Hepatocyte (in vitro differentiated cells): ENCODE measurements at regions not wholly inside any gene's neighbourhood (a gene's known extent, or its start where the extent isn't known, plus 50 kb on each side); places are given as distances from the start of the nearest gene placed in this dataset.

Experiments used
- DNase-seq: peaks from one replicate; pipeline ENCODE4 v3.0.0-alpha.2; 2016; ENCODE audit warnings: low spot score
- H2AFZ ChIP-seq: fragments of 200-600 bp; sonication (generic); 2 replicates; pipeline ENCODE4 v1.6.0; 2016; ENCODE audit warnings: antibody characterized with exemption, mild to moderate bottlenecking
- H3K27ac ChIP-seq: fragments of 200-600 bp; sonication (generic); 2 replicates; pipeline ENCODE4 v1.5.1; 2016; ENCODE audit warnings: mild to moderate bottlenecking
- H3K27me3 ChIP-seq: fragments of 200-600 bp; sonication (generic); 2 replicates; pipeline ENCODE4 v1.6.1; 2016
- H3K36me3 ChIP-seq: fragments of 200-600 bp; sonication (generic); replicated peaks from 2 replicates; pipeline ENCODE4 v1.5.1; 2016; ENCODE audit warnings: low read depth; ENCODE audit not compliant: insufficient read depth
- H3K4me1 ChIP-seq: fragments of 200-600 bp; sonication (generic); 2 replicates; pipeline ENCODE4 v1.5.1; 2016; ENCODE audit warnings: mild to moderate bottlenecking, moderate library complexity; ENCODE audit not compliant: insufficient read depth
- H3K4me2 ChIP-seq: fragments of 200-600 bp; sonication (generic); 2 replicates; pipeline ENCODE4 v1.6.0; 2016
- H3K4me3 ChIP-seq: fragments of 200-600 bp; sonication (generic); 2 replicates; pipeline ENCODE4 v1.5.1; 2016; ENCODE audit warnings: mild to moderate bottlenecking
- H3K79me2 ChIP-seq: fragments of 200-600 bp; sonication (generic); 2 replicates; pipeline ENCODE4 v1.6.0; 2017; ENCODE audit warnings: mild to moderate bottlenecking
- H3K9me2 ChIP-seq: fragments of 200-600 bp; sonication (generic); replicated peaks from 2 replicates; pipeline ENCODE4 v1.6.0; 2017; ENCODE audit warnings: mild to moderate bottlenecking; ENCODE audit not compliant: insufficient read depth
- H3K9me3 ChIP-seq: fragments of 200-600 bp; sonication (generic); 2 replicates; pipeline ENCODE4 v1.5.1; 2016; ENCODE audit warnings: low read depth, mild to moderate bottlenecking
- H4K20me1 ChIP-seq: fragments of 200-600 bp; sonication (generic); 2 replicates; pipeline ENCODE4 v1.6.0; 2016; ENCODE audit warnings: mild to moderate bottlenecking; ENCODE audit not compliant: insufficient read depth, poor library complexity, severe bottlenecking
- EZH2 ChIP-seq: fragments of 200-600 bp; sonication (generic); IDR thresholded peaks from 2 replicates; pipeline ENCODE4 v1.6.1; 2016; ENCODE audit warnings: antibody characterized with exemption, mild to moderate bottlenecking, borderline replicate concordance
- EZH2phosphoT487 ChIP-seq: fragments of 200-600 bp; sonication (generic); IDR thresholded peaks from one replicate; pipeline ENCODE4 v1.6.1; 2018; ENCODE audit warnings: antibody characterized with exemption, mild to moderate bottlenecking, low read depth, moderate library complexity; ENCODE audit not compliant: unreplicated experiment, severe bottlenecking
- WGBS: methylation state at CpG from one replicate; pipeline ENCODE4 v1.1.6; 2016; ENCODE audit warnings: low lambda C conversion rate; ENCODE audit errors: missing lambda C conversion rate; 5-methylcytosine and 5-hydroxymethylcytosine counted together
- TF ChIP-seq, protein P1 (sequence below): fragments of 200-600 bp; sonication (generic); IDR thresholded peaks from 2 replicates; pipeline ENCODE4 v1.5.1; 2016; ENCODE audit warnings: antibody characterized with exemption, mild to moderate bottlenecking; ENCODE audit not compliant: poor library complexity

GRCh38 chr6:145489583-145489982 lies 245.7 kb downstream of the EPM2A start:
- no peaks in the 10 kb centered on the region for H3K27me3 ChIP-seq
- H3K79me2 ChIP-seq: no peaks in the 10 kb centered on the region
- DNase-seq: no peak
- no peaks in the 10 kb centered on the region for H3K9me3 ChIP-seq
- WGBS: 90% methylated on average over 6 of the region's 6 CpGs
- no peak overlapping the region for H3K27ac ChIP-seq
- H3K9me2 ChIP-seq: no peaks in the 10 kb centered on the region
- H3K4me2 ChIP-seq: no peak overlapping the region
- TF ChIP-seq EZH2 (no peak), EZH2phosphoT487 (no peak)
- TF ChIP-seq, protein P1, sequence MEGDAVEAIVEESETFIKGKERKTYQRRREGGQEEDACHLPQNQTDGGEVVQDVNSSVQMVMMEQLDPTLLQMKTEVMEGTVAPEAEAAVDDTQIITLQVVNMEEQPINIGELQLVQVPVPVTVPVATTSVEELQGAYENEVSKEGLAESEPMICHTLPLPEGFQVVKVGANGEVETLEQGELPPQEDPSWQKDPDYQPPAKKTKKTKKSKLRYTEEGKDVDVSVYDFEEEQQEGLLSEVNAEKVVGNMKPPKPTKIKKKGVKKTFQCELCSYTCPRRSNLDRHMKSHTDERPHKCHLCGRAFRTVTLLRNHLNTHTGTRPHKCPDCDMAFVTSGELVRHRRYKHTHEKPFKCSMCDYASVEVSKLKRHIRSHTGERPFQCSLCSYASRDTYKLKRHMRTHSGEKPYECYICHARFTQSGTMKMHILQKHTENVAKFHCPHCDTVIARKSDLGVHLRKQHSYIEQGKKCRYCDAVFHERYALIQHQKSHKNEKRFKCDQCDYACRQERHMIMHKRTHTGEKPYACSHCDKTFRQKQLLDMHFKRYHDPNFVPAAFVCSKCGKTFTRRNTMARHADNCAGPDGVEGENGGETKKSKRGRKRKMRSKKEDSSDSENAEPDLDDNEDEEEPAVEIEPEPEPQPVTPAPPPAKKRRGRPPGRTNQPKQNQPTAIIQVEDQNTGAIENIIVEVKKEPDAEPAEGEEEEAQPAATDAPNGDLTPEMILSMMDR: no peak
- H3K4me1 ChIP-seq: no peaks in the 10 kb centered on the region
- no peaks in the 10 kb centered on the region for H3K36me3 ChIP-seq
- no peaks in the 10 kb centered on the region for H4K20me1 ChIP-seq
- no peak overlapping the region for H3K4me3 ChIP-seq
- no peak overlapping the region for H2AFZ ChIP-seq

- Histone ChIP-seq H3K9me3 (no peaks in the 10 kb centered on the region), H3K27me3 (no peaks in the 10 kb centered on the region), H3K4me3 (no peak overlapping the region), H3K4me1 (no peaks in the 10 kb centered on the region), H3K79me2 (no peaks in the 10 kb centered on the region), H2AFZ (no peak overlapping the region), H3K9me2 (no peaks in the 10 kb centered on the region), H3K27ac (no peak overlapping the region), H4K20me1 (no peaks in the 10 kb centered on the region), H3K4me2 (no peak overlapping the region), H3K36me3 (no peaks in the 10 kb centered on the region)
- DNase-seq: no peak
- TF ChIP-seq EZH2phosphoT487 (no peak), EZH2 (no peak)
- TF ChIP-seq, protein P1: no peak
- WGBS: 86% methylated on average over 3 of the region's 3 CpGs
These were observed 245.3 kb downstream of the EPM2A start for GRCh38 chr6:145490068-145490467.

GRCh38 chr6:145491126-145491525 lies 244.2 kb downstream of the EPM2A start:
- H3K4me2 ChIP-seq: no peak overlapping the region
- no peaks in the 10 kb centered on the region for H3K79me2 ChIP-seq
- no peaks in the 10 kb centered on the region for H3K9me2 ChIP-seq
- DNase-seq: no peak
- H4K20me1 ChIP-seq: no peaks in the 10 kb centered on the region
- H3K36me3 ChIP-seq: no peaks in the 10 kb centered on the region
- H3K9me3 ChIP-seq: no peaks in the 10 kb centered on the region
- no peaks in the 10 kb centered on the region for H3K4me1 ChIP-seq
- no peak overlapping the region for H3K27ac ChIP-seq
- H2AFZ ChIP-seq: no peak overlapping the region
- H3K27me3 ChIP-seq: no peaks in the 10 kb centered on the region
- TF ChIP-seq, protein P1: no peak
- 83% methylated on average over 8 of the region's 8 CpGs for WGBS
- no peak overlapping the region for H3K4me3 ChIP-seq

DNA sequence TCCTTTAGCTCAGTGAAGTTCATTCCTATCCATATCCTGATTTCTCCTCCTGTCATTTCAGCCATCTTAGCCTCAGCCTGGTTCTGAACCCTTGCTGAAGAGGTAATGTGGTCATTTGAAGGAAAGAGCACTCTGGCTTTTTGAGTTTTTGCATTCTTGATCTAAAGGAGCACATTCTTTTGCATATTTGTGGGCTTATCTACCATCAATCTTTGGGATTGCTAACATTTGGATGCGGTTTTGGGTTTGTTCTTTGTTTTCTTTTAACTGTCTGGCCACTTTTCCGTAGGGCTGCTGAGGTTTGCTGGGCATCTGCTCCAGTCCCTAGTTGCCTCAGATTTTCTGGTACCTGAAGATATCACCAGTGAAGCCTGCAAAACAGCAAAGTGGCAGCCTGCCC lies 238.3 kb downstream of the EPM2A start:
- Histone ChIP-seq H3K27ac (no peak overlapping the region), H3K4me1 (no peaks in the 10 kb centered on the region), H3K79me2 (no peaks in the 10 kb centered on the region), H4K20me1 (no peaks in the 10 kb centered on the region), H3K4me2 (no peak overlapping the region), H3K27me3 (no peaks in the 10 kb centered on the region), H3K9me3 (no peaks in the 10 kb centered on the region), H3K4me3 (no peak overlapping the region), H3K36me3 (no peaks in the 10 kb centered on the region), H2AFZ (no peak overlapping the region), H3K9me2 (no peaks in the 10 kb centered on the region)
- DNase-seq: no peak
- TF ChIP-seq EZH2phosphoT487 (no peak), EZH2 (no peak)
- TF ChIP-seq, protein P1: no peak
- WGBS: 20% methylated on average over 2 of the region's 2 CpGs
